ENCODE measurements at regions not wholly inside any gene's neighbourhood (a gene's known extent, or its start where the extent isn't known, plus 50 kb on each side); places are given as distances from the start of the nearest gene placed in this dataset.

GRCh38 chr16:86122681-86123342 is 223.8 kb downstream of the IRF8 start:
- TF ChIP-seq CTCF (IDR thresholded peaks at IDR 0.05; ENCODE audit: low read depth, low read length, poor library complexity, severe bottlenecking) (no peak), EZH2phosphoT487 (IDR thresholded peaks at IDR 0.05; ENCODE audit: borderline replicate concordance, low read length) (no peak)

All from DOHH2 (cell line).